Thyroid gland (tissue), 4 donors: ENCODE measurements at regions not wholly inside any gene's neighbourhood (a gene's known extent, or its start where the extent isn't known, plus 50 kb on each side); places are given as distances from the start of the nearest gene placed in this dataset.

Experiments
- DNase-seq, 2 donors: peaks; one replicate each; pipeline ENCODE4 v3.0.0-alpha.2; 2019
- H3K27ac ChIP-seq, 3 donors: fragments of 200-600 bp; sonication (generic); 1 replicate in 2 of 3; 2 replicates in 1 of 3; pipeline ENCODE4 v1.5.1; 2016 to 2019; ENCODE audit warnings: mild to moderate bottlenecking in 1 of 3, moderate library complexity in 1 of 3
- H3K27me3 ChIP-seq: fragments of 200-600 bp; sonication (generic); one replicate; pipeline ENCODE4 v1.5.1; 2019
- H3K36me3 ChIP-seq, 2 donors: fragments of 200-600 bp; sonication (generic); one replicate each; pipeline ENCODE4 v1.5.1; 2016 to 2019
- H3K4me1 ChIP-seq, 2 donors: fragments of 200-600 bp; sonication (generic); one replicate each; pipeline ENCODE4 v1.5.1; 2017 to 2019
- H3K4me3 ChIP-seq, 3 donors: fragments of 200-600 bp; sonication (generic); replicated peaks in 1 of 3; 1 replicate in 2 of 3; 2 replicates in 1 of 3; pipeline ENCODE4 v1.5.1; 2016; ENCODE audit warnings: mild to moderate bottlenecking in 1 of 3
- H3K9me3 ChIP-seq: fragments of 200-600 bp; sonication (generic); one replicate; pipeline ENCODE4 v1.5.1; 2017
- CTCF ChIP-seq, 6 experiments: fragments of 200-600 bp in 3 of 6; fragments of 450-650 bp in 3 of 6; sonication (generic) in 3 of 6; IDR thresholded peaks; one replicate each; pipeline ENCODE4 v1.5.1; 2016 to 2019; ENCODE audit warnings: antibody characterized with exemption in 6 of 6, mild to moderate bottlenecking in 2 of 6, inconsistent platforms in 1 of 6, moderate library complexity in 1 of 6
- POLR2A ChIP-seq, 2 donors: fragments of 450-650 bp; IDR thresholded peaks; one replicate each; pipeline ENCODE4 v1.6.1; 2017; ENCODE audit warnings: antibody characterized with exemption in 2 of 2, mild to moderate bottlenecking in 2 of 2, moderate library complexity in 1 of 2
- WGBS, 2 donors: methylation state at CpG; one replicate each; pipeline ENCODE4 v1.1.5; 2017; 5-methylcytosine and 5-hydroxymethylcytosine counted together
- intact Hi-C: fragments of 100-400 bp; cut with DNase I; formaldehyde crosslinking; loops from one replicate; pipeline ENCODE4 v1.15.1; 2023

- Histone ChIP-seq H3K9me3 (no peaks in the 10 kb centered on the region), H3K4me3 (no peak overlapping the region), H3K27me3 (no peaks in the 10 kb centered on the region), H3K27ac (no peak overlapping the region), H3K4me1 (no peaks in the 10 kb centered on the region), H3K36me3 (no peaks in the 10 kb centered on the region)
- 63 to 87% methylated on average over 2 of the region's 2 CpGs for WGBS, 2 donors
- DNase-seq = no peak
- TF ChIP-seq POLR2A (IDR thresholded peaks at IDR 0.05) = no peak
- TF ChIP-seq CTCF (IDR thresholded peaks at IDR 0.05) = no peak
- intact Hi-C loops = no loop called here
Measured at GRCh38 chr7:12056977-12057376, 154.1 kb upstream of the TMEM106B start.

- intact Hi-C loops = loop anchor here (10.0 kb wide), 1 partner anchor 263 kb away; no protein-coding TSS in a partner anchor
- TF ChIP-seq POLR2A (IDR thresholded peaks at IDR 0.05) (no peak), CTCF (IDR thresholded peaks at IDR 0.05) (peak in 1 of 6 experiments; percentile 10)
- Histone ChIP-seq H3K4me3 (no peak overlapping the region), H3K4me1 (no peaks in the 10 kb centered on the region), H3K27me3 (no peaks in the 10 kb centered on the region), H3K36me3 (no peaks in the 10 kb centered on the region), H3K9me3 (no peaks in the 10 kb centered on the region), H3K27ac (no peak overlapping the region)
- DNase-seq = no peak
Measured at GRCh38 chr7:12062062-12062461, 149.0 kb upstream of the TMEM106B start.

GRCh38 chr7:12064586-12065127 lies 146.4 kb upstream of the TMEM106B start:
- Histone ChIP-seq H3K9me3 (no peaks in the 10 kb centered on the region), H3K4me1 (no peaks in the 10 kb centered on the region), H3K27me3 (no peaks in the 10 kb centered on the region), H3K36me3 (no peaks in the 10 kb centered on the region), H3K4me3 (no peak overlapping the region), H3K27ac (no peak overlapping the region)
- intact Hi-C loops = loop anchor here (10.0 kb wide), 1 partner anchor 260 kb away; no protein-coding TSS in a partner anchor
- TF ChIP-seq CTCF (IDR thresholded peaks at IDR 0.05) = no peak
- TF ChIP-seq POLR2A (IDR thresholded peaks at IDR 0.05) = no peak
- WGBS, 2 donors = 69 to 73% methylated on average over 1 of the region's 1 CpG
- DNase-seq = no peak

GRCh38 chr7:12066004-12066403 lies 145.1 kb upstream of the TMEM106B start:
- Histone ChIP-seq H3K9me3 (no peaks in the 10 kb centered on the region), H3K4me3 (no peak overlapping the region), H3K27me3 (no peaks in the 10 kb centered on the region), H3K27ac (no peak overlapping the region), H3K4me1 (no peaks in the 10 kb centered on the region), H3K36me3 (no peaks in the 10 kb centered on the region)
- intact Hi-C loops = loop anchor here (10.0 kb wide), 1 partner anchor 259 kb away; no protein-coding TSS in a partner anchor
- DNase-seq = no peak
- 90 to 93% methylated on average over 4 of the region's 4 CpGs for WGBS, 2 donors
- TF ChIP-seq CTCF (IDR thresholded peaks at IDR 0.05) = no peak
- no peak for TF ChIP-seq POLR2A (IDR thresholded peaks at IDR 0.05)

GRCh38 chr7:12066521-12066920 lies 144.6 kb upstream of the TMEM106B start:
- intact Hi-C loops = loop anchor here (10.0 kb wide), 1 partner anchor 258 kb away; no protein-coding TSS in a partner anchor
- Histone ChIP-seq H3K4me1 (no peaks in the 10 kb centered on the region), H3K9me3 (no peaks in the 10 kb centered on the region), H3K4me3 (no peak overlapping the region), H3K27me3 (no peaks in the 10 kb centered on the region), H3K27ac (no peak overlapping the region), H3K36me3 (no peaks in the 10 kb centered on the region)
- 74 to 79% methylated on average over 2 of the region's 2 CpGs for WGBS, 2 donors
- TF ChIP-seq CTCF (IDR thresholded peaks at IDR 0.05) (no peak), POLR2A (IDR thresholded peaks at IDR 0.05) (no peak)
- no peak for DNase-seq
